ENCODE measurements at regions not wholly inside any gene's neighbourhood (a gene's known extent, or its start where the extent isn't known, plus 50 kb on each side); places are given as distances from the start of the nearest gene placed in this dataset.

DNA sequence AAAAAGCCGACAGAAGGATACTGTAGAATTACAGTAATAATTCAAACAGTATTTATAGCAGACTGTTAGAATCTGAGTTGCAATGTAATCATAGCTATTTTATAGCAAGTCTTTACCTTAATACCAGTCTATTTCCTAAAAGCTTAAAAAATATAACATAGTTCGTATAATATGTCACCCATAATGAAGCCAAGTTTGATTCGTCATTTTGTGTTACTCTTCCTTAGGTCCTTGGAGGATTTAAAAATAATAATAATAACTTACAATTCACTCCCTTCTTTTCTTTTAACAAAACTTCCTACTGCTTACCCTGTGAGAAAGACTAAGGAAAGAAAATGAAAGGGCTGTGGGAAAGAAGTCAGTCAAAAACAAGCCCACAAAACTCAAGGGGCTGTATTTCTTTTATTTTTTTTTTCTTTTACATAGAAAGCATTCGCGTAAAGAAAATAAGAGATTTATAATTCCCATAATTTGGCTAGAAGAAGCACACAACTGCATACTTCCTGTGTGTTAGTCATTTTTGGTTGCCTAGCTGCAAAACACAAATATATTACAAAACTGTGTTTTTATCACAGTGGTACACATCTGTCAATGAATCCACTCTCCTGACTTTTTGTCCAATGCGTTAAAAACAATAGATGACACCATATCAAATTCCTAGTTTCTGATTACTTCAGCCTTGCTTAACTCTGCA lies 187.2 kb upstream of the CELF2 start:
- TF ChIP-seq, protein P1, sequence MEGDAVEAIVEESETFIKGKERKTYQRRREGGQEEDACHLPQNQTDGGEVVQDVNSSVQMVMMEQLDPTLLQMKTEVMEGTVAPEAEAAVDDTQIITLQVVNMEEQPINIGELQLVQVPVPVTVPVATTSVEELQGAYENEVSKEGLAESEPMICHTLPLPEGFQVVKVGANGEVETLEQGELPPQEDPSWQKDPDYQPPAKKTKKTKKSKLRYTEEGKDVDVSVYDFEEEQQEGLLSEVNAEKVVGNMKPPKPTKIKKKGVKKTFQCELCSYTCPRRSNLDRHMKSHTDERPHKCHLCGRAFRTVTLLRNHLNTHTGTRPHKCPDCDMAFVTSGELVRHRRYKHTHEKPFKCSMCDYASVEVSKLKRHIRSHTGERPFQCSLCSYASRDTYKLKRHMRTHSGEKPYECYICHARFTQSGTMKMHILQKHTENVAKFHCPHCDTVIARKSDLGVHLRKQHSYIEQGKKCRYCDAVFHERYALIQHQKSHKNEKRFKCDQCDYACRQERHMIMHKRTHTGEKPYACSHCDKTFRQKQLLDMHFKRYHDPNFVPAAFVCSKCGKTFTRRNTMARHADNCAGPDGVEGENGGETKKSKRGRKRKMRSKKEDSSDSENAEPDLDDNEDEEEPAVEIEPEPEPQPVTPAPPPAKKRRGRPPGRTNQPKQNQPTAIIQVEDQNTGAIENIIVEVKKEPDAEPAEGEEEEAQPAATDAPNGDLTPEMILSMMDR (IDR thresholded peaks at IDR 0.05), result no peak
- H3K9me3 Mint-ChIP-seq, result peaks cover 9% of the 10 kb centered on the region
- no peaks in the 10 kb centered on the region for H3K36me3 Mint-ChIP-seq (ENCODE audit: low read depth)
- no peaks in the 10 kb centered on the region for H3K4me1 Mint-ChIP-seq
- no peak overlapping the region for H3K4me3 Mint-ChIP-seq
- no peak overlapping the region for H3K27ac Mint-ChIP-seq
- no peak for DNase-seq
- H3K27me3 Mint-ChIP-seq (ENCODE audit: low read depth, poor library complexity), result peaks cover 4% of the 10 kb centered on the region

DNA sequence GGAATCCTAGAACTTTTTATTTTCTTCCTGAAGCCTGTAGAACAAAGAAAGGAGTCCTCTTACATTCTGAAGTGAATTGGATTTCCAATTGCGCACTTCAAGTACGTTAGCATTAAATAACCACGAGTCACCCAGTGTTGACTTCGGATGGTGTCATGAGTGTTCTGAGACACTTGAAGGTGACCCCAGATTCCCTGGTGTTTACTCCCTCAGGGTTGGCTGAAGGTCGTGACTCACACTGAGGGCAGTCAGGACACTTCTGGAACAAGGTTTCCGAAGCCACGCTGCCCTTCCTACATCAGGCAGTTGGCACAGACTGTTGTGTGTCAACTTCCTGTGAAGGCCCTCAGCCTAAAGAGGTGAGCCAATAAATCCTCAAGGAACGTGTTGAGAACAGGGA lies 186.6 kb upstream of the CELF2 start:
- TF ChIP-seq, protein P1 (IDR thresholded peaks at IDR 0.05), result no peak
- no peak for DNase-seq
- Mint-ChIP-seq H3K36me3 (ENCODE audit: low read depth) (no peaks in the 10 kb centered on the region), H3K27ac (no peak overlapping the region), H3K4me3 (no peak overlapping the region), H3K27me3 (ENCODE audit: low read depth, poor library complexity) (peaks cover 4% of the 10 kb centered on the region), H3K9me3 (peaks cover 9% of the 10 kb centered on the region), H3K4me1 (no peaks in the 10 kb centered on the region)

DNA sequence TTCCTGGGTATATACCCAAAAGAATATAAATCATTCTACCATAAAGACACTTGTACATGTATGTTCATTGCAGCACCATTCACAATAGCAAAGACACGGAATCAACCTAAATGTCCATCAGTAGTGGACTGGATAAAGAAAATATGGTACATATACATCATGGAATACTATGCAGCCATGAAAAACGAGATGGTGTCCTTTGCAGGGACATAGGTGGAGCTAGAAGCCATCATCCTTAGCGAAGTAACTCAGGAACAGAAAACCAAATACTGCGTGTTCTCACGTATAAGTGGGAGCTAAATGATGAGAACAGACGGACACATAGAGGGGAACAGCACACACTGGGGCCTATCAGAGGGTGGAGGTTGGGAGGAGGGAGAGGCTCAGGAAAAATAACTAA lies 183.7 kb upstream of the CELF2 start:
- Mint-ChIP-seq H3K27ac (no peak overlapping the region), H3K9me3 (peaks cover 20% of the 10 kb centered on the region), H3K36me3 (ENCODE audit: low read depth) (no peaks in the 10 kb centered on the region), H3K27me3 (ENCODE audit: low read depth, poor library complexity) (no peaks in the 10 kb centered on the region), H3K4me1 (no peaks in the 10 kb centered on the region), H3K4me3 (no peak overlapping the region)
- TF ChIP-seq, protein P1 (IDR thresholded peaks at IDR 0.05), result no peak
- no peak for DNase-seq

DNA sequence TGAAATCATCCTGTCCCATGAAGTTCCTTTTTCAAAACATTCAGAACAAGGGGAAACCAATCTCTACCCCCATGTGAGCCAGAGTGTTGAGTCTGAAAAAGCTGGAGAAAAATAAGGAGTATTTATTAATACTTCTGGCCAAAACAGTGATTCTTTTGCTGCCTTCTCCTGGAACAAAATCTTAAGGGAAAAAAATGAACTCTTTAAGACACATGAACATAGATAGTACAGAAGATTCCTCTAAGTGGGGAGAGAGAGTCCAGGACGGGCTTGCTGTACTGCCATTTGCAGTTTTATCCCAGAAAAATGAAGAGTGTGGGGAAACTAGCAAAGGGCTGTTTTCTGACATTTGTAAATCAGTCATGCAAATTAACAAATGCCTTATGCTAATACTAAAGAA lies 173.4 kb upstream of the CELF2 start:
- Mint-ChIP-seq H3K9me3 (peaks cover 24% of the 10 kb centered on the region), H3K36me3 (ENCODE audit: low read depth) (no peaks in the 10 kb centered on the region), H3K4me3 (no peak overlapping the region), H3K27me3 (ENCODE audit: low read depth, poor library complexity) (peaks cover 6% of the 10 kb centered on the region), H3K27ac (no peak overlapping the region), H3K4me1 (no peaks in the 10 kb centered on the region)
- no peak for DNase-seq
- TF ChIP-seq, protein P1 (IDR thresholded peaks at IDR 0.05), result no peak

DNA sequence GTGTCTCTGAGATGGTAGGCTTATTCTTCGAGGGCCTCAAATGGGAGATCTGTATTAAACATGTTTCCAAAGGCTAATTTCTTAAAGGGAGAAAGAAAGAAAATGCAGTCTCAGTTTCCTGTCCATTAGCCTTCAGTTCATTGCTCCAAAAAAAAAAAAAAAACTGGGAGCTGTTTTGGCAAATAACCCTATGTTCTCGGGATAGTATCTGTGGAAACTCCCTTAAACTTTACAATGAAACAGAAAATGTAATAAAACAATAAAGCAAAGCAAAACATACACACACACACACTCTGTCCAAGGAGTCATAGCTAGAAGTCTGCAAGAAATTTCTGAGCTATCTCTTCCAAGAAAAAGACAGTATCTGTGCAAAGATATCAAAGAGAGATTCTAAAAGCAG lies 172.5 kb upstream of the CELF2 start:
- Mint-ChIP-seq H3K9me3 (peaks cover 14% of the 10 kb centered on the region), H3K4me1 (no peaks in the 10 kb centered on the region)
- TF ChIP-seq, protein P1 (IDR thresholded peaks at IDR 0.05), result no peak

DNA sequence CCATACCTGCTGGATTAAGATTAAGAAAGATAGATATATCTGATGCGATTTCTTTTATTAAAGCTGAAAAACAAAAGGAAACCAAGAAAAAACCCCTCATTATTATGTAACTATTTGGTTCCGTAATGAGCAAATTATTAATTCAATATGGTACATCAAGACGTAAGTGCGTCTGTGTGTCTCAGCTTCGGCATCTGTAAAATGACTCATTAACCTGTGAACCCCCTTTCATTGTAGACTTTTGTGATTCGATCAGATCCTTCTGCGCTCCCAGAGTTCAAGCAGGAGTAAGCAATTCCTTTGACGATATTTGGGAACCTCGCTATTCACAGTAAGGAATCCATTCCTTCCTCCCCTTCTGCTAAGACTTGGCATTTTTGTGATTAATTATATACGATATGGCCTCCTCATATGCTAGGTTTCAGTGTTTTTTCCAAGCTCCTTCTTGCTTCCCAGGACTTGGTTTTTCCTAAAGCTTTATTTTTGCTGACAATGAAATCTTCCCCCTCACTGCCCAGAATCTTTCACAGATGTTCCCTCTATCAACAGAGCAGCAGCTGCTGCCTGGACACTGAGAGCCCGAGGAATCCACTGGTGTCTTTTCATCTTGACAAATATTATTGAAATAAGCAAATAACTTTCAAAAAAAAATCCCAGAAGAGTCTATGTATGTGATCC lies 171.7 kb upstream of the CELF2 start:
- H3K9me3 Mint-ChIP-seq, result peaks cover 7% of the 10 kb centered on the region
- no peak overlapping the region for H3K4me3 Mint-ChIP-seq
- H3K4me1 Mint-ChIP-seq, result no peaks in the 10 kb centered on the region
- peaks cover 6% of the 10 kb centered on the region for H3K27me3 Mint-ChIP-seq (ENCODE audit: low read depth, poor library complexity)
- TF ChIP-seq, protein P1 (IDR thresholded peaks at IDR 0.05), result no peak
- no peak for DNase-seq
- H3K27ac Mint-ChIP-seq, result no peak overlapping the region
- no peaks in the 10 kb centered on the region for H3K36me3 Mint-ChIP-seq (ENCODE audit: low read depth)

More for the DNA sequence above, 172.5 kb upstream of the CELF2 start:
- DNase-seq, result no peak
- H3K27me3 Mint-ChIP-seq (ENCODE audit: low read depth, poor library complexity), result peaks cover 6% of the 10 kb centered on the region
- H3K27ac Mint-ChIP-seq, result no peak overlapping the region
- no peaks in the 10 kb centered on the region for H3K36me3 Mint-ChIP-seq (ENCODE audit: low read depth)
- no peak overlapping the region for H3K4me3 Mint-ChIP-seq

All from nephron progenitor cell (in vitro differentiated cells).